Stimulated activated CD4-positive, alpha-beta T cell treated with anti-CD3 and anti-CD28 coated beads, Interleukin-4, amount 100 ng/mL, for 48 hours (primary cell): ENCODE measurements at regions not wholly inside any gene's neighbourhood (a gene's known extent, or its start where the extent isn't known, plus 50 kb on each side); places are given as distances from the start of the nearest gene placed in this dataset.

Experiments used
- DNase-seq, 2 donors: peaks; one replicate each; pipeline ENCODE4 v3.0.0-alpha.2; 2020; ENCODE audit warnings: low read depth in 2 of 2

- no peak for DNase-seq
These were observed 66.1 kb upstream of the STK32A start for GRCh38 chr5:147168578-147169327.

- DNase-seq, result no peak
These were observed 65.4 kb upstream of the STK32A start for GRCh38 chr5:147169399-147169798.

GRCh38 chr5:147169901-147170300, 64.9 kb upstream of the STK32A start:
- no peak for DNase-seq

- DNase-seq, result no peak
These were observed 64.2 kb upstream of the STK32A start for GRCh38 chr5:147170603-147171002.

GRCh38 chr5:147174671-147175265, 60.1 kb upstream of the STK32A start:
- no peak for DNase-seq

GRCh38 chr5:147175516-147176097, 59.2 kb upstream of the STK32A start:
- DNase-seq, result no peak

GRCh38 chr5:147176422-147176821, 58.4 kb upstream of the STK32A start:
- DNase-seq, result no peak

GRCh38 chr5:147177125-147177840, 57.5 kb upstream of the STK32A start:
- DNase-seq, result no peak

- no peak for DNase-seq
These were observed 55.2 kb upstream of the STK32A start for GRCh38 chr5:147179562-147180147.

- DNase-seq, result no peak
These were observed 54.1 kb upstream of the STK32A start for GRCh38 chr5:147180751-147181150.
